ENCODE measurements at regions not wholly inside any gene's neighbourhood (a gene's known extent, or its start where the extent isn't known, plus 50 kb on each side); places are given as distances from the start of the nearest gene placed in this dataset.

GRCh38 chr20:57951549-57951948 lies 241.7 kb upstream of the PMEPA1 start:
- Histone ChIP-seq H3K9me1 (replicated peaks; ENCODE audit: control insufficient read depth, extremely low read depth, insufficient read depth, low read length) (no peaks in the 10 kb centered on the region), H3K4me1 (ENCODE audit: control insufficient read depth, extremely low read depth, insufficient read depth, low read length) (no peaks in the 10 kb centered on the region), H3K9me3 (replicated peaks; ENCODE audit: control insufficient read depth, insufficient read depth, low read length) (no peaks in the 10 kb centered on the region), H3K4me3 (replicated peaks in 1 of 3; ENCODE audit: insufficient read depth in 1 of 3, low read depth in 1 of 3, low read length in 3 of 3) (no peak overlapping the region), H3K4me2 (ENCODE audit: insufficient read depth, low read length) (no peak overlapping the region), H2AFZ (ENCODE audit: low read depth, low read length) (no peak overlapping the region), H4K20me1 (replicated peaks; ENCODE audit: control insufficient read depth, extremely low read depth, insufficient read depth, low read length) (no peaks in the 10 kb centered on the region), H3K27ac (ENCODE audit: insufficient read depth, low read depth, low read length) (no peak overlapping the region), H3K27me3 (ENCODE audit: control insufficient read depth in 2 of 2, insufficient read depth in 2 of 2, low read length in 2 of 2) (no peaks in the 10 kb centered on the region), H3K79me2 (ENCODE audit: control insufficient read depth, insufficient read depth, low read length) (no peaks in the 10 kb centered on the region), H3K36me3 (ENCODE audit: control insufficient read depth in 2 of 2, extremely low read depth in 1 of 2, insufficient read depth in 2 of 2, low read length in 2 of 2) (no peaks in the 10 kb centered on the region), H3K9ac (replicated peaks; ENCODE audit: extremely low read depth, insufficient read depth, low read length) (no peak overlapping the region)
- TF ChIP-seq JUN (IDR thresholded peaks at IDR 0.05; ENCODE audit: borderline replicate concordance, insufficient read depth, insufficient read length, low read depth): no peak
- TF ChIP-seq MAX (IDR thresholded peaks at IDR 0.05; ENCODE audit: insufficient read depth, insufficient read length): no peak
- TF ChIP-seq FOS (IDR thresholded peaks at IDR 0.05; ENCODE audit: borderline replicate concordance, insufficient read depth, low read length): no peak
- TF ChIP-seq MYC (IDR thresholded peaks at IDR 0.05; ENCODE audit: low read depth, low read length): no peak
- TF ChIP-seq GATA2 (IDR thresholded peaks at IDR 0.05; ENCODE audit: insufficient read depth, insufficient read length, low read depth, low read length): no peak
- TF ChIP-seq CTCF (IDR thresholded peaks at IDR 0.05; ENCODE audit: extremely low read depth in 1 of 2, insufficient read depth in 1 of 2, low read depth in 1 of 2, low read length in 2 of 2): no peak
- dilution Hi-C loops (cut with MboI; ENCODE audit: extremely low pct_ligation_motif_present, low sequenced_read_pairs) (no loop called here), intact Hi-C loops (cut with micrococcal nuclease) (no loop called here)
- FAIRE-seq: no peak
- ChIA-PET CTCF (interaction anchor here (1.3 kb wide), 1 partner anchor 298 kb away, joined by 3 read pairs; no protein-coding TSS in a partner anchor), POLR2A (no interaction called here)
- no TSS peak for BruUV-seq (replicated peaks)
- no peak for DNase-seq (ENCODE audit: low read depth, low spot score)
